ENCODE measurements at regions not wholly inside any gene's neighbourhood (a gene's known extent, or its start where the extent isn't known, plus 50 kb on each side); places are given as distances from the start of the nearest gene placed in this dataset.

- CTCF ChIA-PET = no interaction called here
- DNase-seq = no peak
- no peaks in the 10 kb centered on the region for H3K9me3 ChIP-seq (ENCODE audit: control extremely low read depth in 1 of 5, control insufficient read depth in 4 of 5, insufficient read depth in 2 of 5, low read depth in 1 of 5, low read length in 4 of 5)
- no peaks in the 10 kb centered on the region for H3K4me1 ChIP-seq (ENCODE audit: control extremely low read depth in 1 of 4, control insufficient read depth in 4 of 4, insufficient read depth in 4 of 4, low read length in 3 of 4)
- no peak overlapping the region for H3K4me3 ChIP-seq (ENCODE audit: control insufficient read depth in 1 of 7, extremely low read depth in 1 of 7, insufficient read depth in 4 of 7, low read depth in 2 of 7, low read length in 6 of 7)
- H3K36me3 ChIP-seq (ENCODE audit: control insufficient read depth in 4 of 4, insufficient read depth in 4 of 4, low read length in 3 of 4) = no peaks in the 10 kb centered on the region
- H3K27me3 ChIP-seq (replicated peaks in 2 of 5; ENCODE audit: control insufficient read depth in 4 of 5, insufficient read depth in 5 of 5, low read length in 4 of 5) = no peaks in the 10 kb centered on the region
- POLR2A ChIA-PET = no interaction called here
- WGBS (ENCODE audit: insufficient coverage) = 83% methylated on average over 2 of the region's 6 CpGs
- H3K27ac ChIP-seq (ENCODE audit: insufficient read depth in 1 of 2, low read depth in 1 of 2, low read length in 2 of 2, poor library complexity in 1 of 2, severe bottlenecking in 2 of 2) = no peak overlapping the region
Observed at GRCh38 chr10:130428936-130429335, 292.7 kb downstream of the GLRX3 start.

GRCh38 chr10:130429809-130430208 is 293.6 kb downstream of the GLRX3 start:
- POLR2A ChIA-PET = no interaction called here

GRCh38 chr10:130430291-130430690 is 294.1 kb downstream of the GLRX3 start:
- WGBS (ENCODE audit: insufficient coverage) = 97% methylated on average over 4 of the region's 4 CpGs
- H3K9me3 ChIP-seq (ENCODE audit: control extremely low read depth in 1 of 5, control insufficient read depth in 4 of 5, insufficient read depth in 2 of 5, low read depth in 1 of 5, low read length in 4 of 5) = no peaks in the 10 kb centered on the region
- ChIA-PET CTCF (no interaction called here), POLR2A (no interaction called here)
- no peaks in the 10 kb centered on the region for H3K36me3 ChIP-seq (ENCODE audit: control insufficient read depth in 4 of 4, insufficient read depth in 4 of 4, low read length in 3 of 4)
- H3K4me3 ChIP-seq (ENCODE audit: control insufficient read depth in 1 of 7, extremely low read depth in 1 of 7, insufficient read depth in 4 of 7, low read depth in 2 of 7, low read length in 6 of 7) = no peak overlapping the region
- DNase-seq = no peak
- H3K27me3 ChIP-seq (replicated peaks in 2 of 5; ENCODE audit: control insufficient read depth in 4 of 5, insufficient read depth in 5 of 5, low read length in 4 of 5) = no peaks in the 10 kb centered on the region
- H3K27ac ChIP-seq (ENCODE audit: insufficient read depth in 1 of 2, low read depth in 1 of 2, low read length in 2 of 2, poor library complexity in 1 of 2, severe bottlenecking in 2 of 2) = no peak overlapping the region
- H3K4me1 ChIP-seq (ENCODE audit: control extremely low read depth in 1 of 4, control insufficient read depth in 4 of 4, insufficient read depth in 4 of 4, low read length in 3 of 4) = no peaks in the 10 kb centered on the region

More at GRCh38 chr10:130429809-130430208, 293.6 kb downstream of the GLRX3 start:
- Histone ChIP-seq H3K27ac (ENCODE audit: insufficient read depth in 1 of 2, low read depth in 1 of 2, low read length in 2 of 2, poor library complexity in 1 of 2, severe bottlenecking in 2 of 2) (no peak overlapping the region), H3K4me3 (ENCODE audit: control insufficient read depth in 1 of 7, extremely low read depth in 1 of 7, insufficient read depth in 4 of 7, low read depth in 2 of 7, low read length in 6 of 7) (no peak overlapping the region), H3K9me3 (ENCODE audit: control extremely low read depth in 1 of 5, control insufficient read depth in 4 of 5, insufficient read depth in 2 of 5, low read depth in 1 of 5, low read length in 4 of 5) (no peaks in the 10 kb centered on the region), H3K36me3 (ENCODE audit: control insufficient read depth in 4 of 4, insufficient read depth in 4 of 4, low read length in 3 of 4) (no peaks in the 10 kb centered on the region), H3K27me3 (replicated peaks in 2 of 5; ENCODE audit: control insufficient read depth in 4 of 5, insufficient read depth in 5 of 5, low read length in 4 of 5) (no peaks in the 10 kb centered on the region), H3K4me1 (ENCODE audit: control extremely low read depth in 1 of 4, control insufficient read depth in 4 of 4, insufficient read depth in 4 of 4, low read length in 3 of 4) (no peaks in the 10 kb centered on the region)
- 94% methylated on average over 4 of the region's 4 CpGs for whole genome bisulfite sequencing (ENCODE audit: insufficient coverage)
- CTCF ChIA-PET = no interaction called here
- DNase-seq = no peak

GRCh38 chr10:130430852-130431704 is 294.9 kb downstream of the GLRX3 start:
- Histone ChIP-seq H3K27ac (ENCODE audit: insufficient read depth in 1 of 2, low read depth in 1 of 2, low read length in 2 of 2, poor library complexity in 1 of 2, severe bottlenecking in 2 of 2) (no peak overlapping the region), H3K4me3 (ENCODE audit: control insufficient read depth in 1 of 7, extremely low read depth in 1 of 7, insufficient read depth in 4 of 7, low read depth in 2 of 7, low read length in 6 of 7) (no peak overlapping the region), H3K27me3 (replicated peaks in 2 of 5; ENCODE audit: control insufficient read depth in 4 of 5, insufficient read depth in 5 of 5, low read length in 4 of 5) (no peaks in the 10 kb centered on the region), H3K36me3 (ENCODE audit: control insufficient read depth in 4 of 4, insufficient read depth in 4 of 4, low read length in 3 of 4) (no peaks in the 10 kb centered on the region), H3K4me1 (ENCODE audit: control extremely low read depth in 1 of 4, control insufficient read depth in 4 of 4, insufficient read depth in 4 of 4, low read length in 3 of 4) (no peaks in the 10 kb centered on the region), H3K9me3 (ENCODE audit: control extremely low read depth in 1 of 5, control insufficient read depth in 4 of 5, insufficient read depth in 2 of 5, low read depth in 1 of 5, low read length in 4 of 5) (peaks cover 0 to 3% (median 0%) of the 10 kb centered on the region in 5 experiments)
- CTCF ChIA-PET = no interaction called here
- DNase-seq = no peak
- POLR2A ChIA-PET = no interaction called here
- WGBS (ENCODE audit: insufficient coverage) = 93% methylated on average over 15 of the region's 15 CpGs

GRCh38 chr10:130432271-130432670 is 296.1 kb downstream of the GLRX3 start:
- POLR2A ChIA-PET = no interaction called here

GRCh38 chr10:130432850-130433249 is 296.7 kb downstream of the GLRX3 start:
- 93% methylated on average over 9 of the region's 9 CpGs for WGBS (ENCODE audit: insufficient coverage)
- H3K27ac ChIP-seq (ENCODE audit: insufficient read depth in 1 of 2, low read depth in 1 of 2, low read length in 2 of 2, poor library complexity in 1 of 2, severe bottlenecking in 2 of 2) = no peak overlapping the region
- no peaks in the 10 kb centered on the region for H3K36me3 ChIP-seq (ENCODE audit: control insufficient read depth in 4 of 4, insufficient read depth in 4 of 4, low read length in 3 of 4)
- POLR2A ChIA-PET = no interaction called here
- H3K4me1 ChIP-seq (ENCODE audit: control extremely low read depth in 1 of 4, control insufficient read depth in 4 of 4, insufficient read depth in 4 of 4, low read length in 3 of 4) = no peaks in the 10 kb centered on the region
- CTCF ChIA-PET = no interaction called here
- H3K27me3 ChIP-seq (replicated peaks in 2 of 5; ENCODE audit: control insufficient read depth in 4 of 5, insufficient read depth in 5 of 5, low read length in 4 of 5) = no peaks in the 10 kb centered on the region
- DNase-seq = no peak
- H3K9me3 ChIP-seq (ENCODE audit: control extremely low read depth in 1 of 5, control insufficient read depth in 4 of 5, insufficient read depth in 2 of 5, low read depth in 1 of 5, low read length in 4 of 5) = peaks cover 0 to 3% (median 0%) of the 10 kb centered on the region in 5 experiments
- H3K4me3 ChIP-seq (ENCODE audit: control insufficient read depth in 1 of 7, extremely low read depth in 1 of 7, insufficient read depth in 4 of 7, low read depth in 2 of 7, low read length in 6 of 7) = no peak overlapping the region

More at GRCh38 chr10:130432271-130432670, 296.1 kb downstream of the GLRX3 start:
- Histone ChIP-seq H3K9me3 (ENCODE audit: control extremely low read depth in 1 of 5, control insufficient read depth in 4 of 5, insufficient read depth in 2 of 5, low read depth in 1 of 5, low read length in 4 of 5) (peaks cover 0 to 3% (median 0%) of the 10 kb centered on the region in 5 experiments), H3K4me3 (ENCODE audit: control insufficient read depth in 1 of 7, extremely low read depth in 1 of 7, insufficient read depth in 4 of 7, low read depth in 2 of 7, low read length in 6 of 7) (no peak overlapping the region), H3K27ac (ENCODE audit: insufficient read depth in 1 of 2, low read depth in 1 of 2, low read length in 2 of 2, poor library complexity in 1 of 2, severe bottlenecking in 2 of 2) (no peak overlapping the region), H3K36me3 (ENCODE audit: control insufficient read depth in 4 of 4, insufficient read depth in 4 of 4, low read length in 3 of 4) (no peaks in the 10 kb centered on the region), H3K27me3 (replicated peaks in 2 of 5; ENCODE audit: control insufficient read depth in 4 of 5, insufficient read depth in 5 of 5, low read length in 4 of 5) (no peaks in the 10 kb centered on the region), H3K4me1 (ENCODE audit: control extremely low read depth in 1 of 4, control insufficient read depth in 4 of 4, insufficient read depth in 4 of 4, low read length in 3 of 4) (no peaks in the 10 kb centered on the region)
- WGBS (ENCODE audit: insufficient coverage) = 86% methylated on average over 7 of the region's 7 CpGs
- DNase-seq = no peak
- CTCF ChIA-PET = no interaction called here

- Histone ChIP-seq H3K4me1 (ENCODE audit: control extremely low read depth in 1 of 4, control insufficient read depth in 4 of 4, insufficient read depth in 4 of 4, low read length in 3 of 4) (no peaks in the 10 kb centered on the region), H3K36me3 (ENCODE audit: control insufficient read depth in 4 of 4, insufficient read depth in 4 of 4, low read length in 3 of 4) (no peaks in the 10 kb centered on the region), H3K9me3 (ENCODE audit: control extremely low read depth in 1 of 5, control insufficient read depth in 4 of 5, insufficient read depth in 2 of 5, low read depth in 1 of 5, low read length in 4 of 5) (peaks cover 0 to 3% (median 0%) of the 10 kb centered on the region in 5 experiments), H3K4me3 (ENCODE audit: control insufficient read depth in 1 of 7, extremely low read depth in 1 of 7, insufficient read depth in 4 of 7, low read depth in 2 of 7, low read length in 6 of 7) (no peak overlapping the region), H3K27me3 (replicated peaks in 2 of 5; ENCODE audit: control insufficient read depth in 4 of 5, insufficient read depth in 5 of 5, low read length in 4 of 5) (no peaks in the 10 kb centered on the region), H3K27ac (ENCODE audit: insufficient read depth in 1 of 2, low read depth in 1 of 2, low read length in 2 of 2, poor library complexity in 1 of 2, severe bottlenecking in 2 of 2) (no peak overlapping the region)
- POLR2A ChIA-PET = no interaction called here
- CTCF ChIA-PET = no interaction called here
- no peak for DNase-seq
- WGBS (ENCODE audit: insufficient coverage) = 92% methylated on average over 10 of the region's 14 CpGs
Observed at GRCh38 chr10:130434446-130435385, 298.5 kb downstream of the GLRX3 start.
